ENCODE measurements at regions not wholly inside any gene's neighbourhood (a gene's known extent, or its start where the extent isn't known, plus 50 kb on each side); places are given as distances from the start of the nearest gene placed in this dataset.

DNA sequence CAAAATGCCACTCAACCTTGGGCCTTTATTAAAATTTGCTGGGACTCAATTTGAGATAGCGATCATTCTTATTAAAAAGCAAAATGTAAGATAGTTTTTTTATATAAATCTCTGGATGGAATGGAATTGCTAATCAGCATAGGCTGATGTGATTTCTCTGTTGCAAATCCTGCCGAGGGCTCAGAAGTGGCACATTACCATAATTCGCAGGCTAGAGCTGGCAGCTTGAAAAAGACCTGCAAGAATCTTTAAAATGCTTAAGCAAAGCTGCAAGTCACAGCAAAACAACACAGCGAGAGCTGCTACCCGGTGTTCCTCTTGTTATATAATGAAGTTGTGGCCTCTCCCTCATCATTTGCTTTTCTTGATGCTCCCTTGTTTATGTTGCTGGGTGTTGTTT lies 448.1 kb downstream of the GATA3 start:
- DNase-seq: no peak

DNA sequence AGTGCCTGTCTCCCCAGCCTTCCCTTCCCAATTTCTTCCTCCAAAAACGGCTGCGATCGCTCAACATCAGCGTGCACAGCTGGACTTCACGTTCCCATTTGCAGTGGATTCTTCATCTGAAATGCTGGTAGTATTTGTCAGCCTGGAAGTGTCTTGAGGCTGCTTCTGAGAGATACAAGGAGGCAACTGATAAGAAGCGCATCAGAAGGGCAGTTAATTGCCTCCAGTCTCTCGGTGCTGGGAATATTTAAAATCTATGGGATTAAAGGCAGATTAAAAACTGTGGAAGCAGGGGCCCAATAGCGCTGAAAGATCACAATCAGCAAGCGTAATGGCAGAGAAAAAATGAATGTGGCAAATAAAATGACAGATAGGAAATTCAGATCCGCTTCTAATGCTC lies 450.0 kb downstream of the GATA3 start:
- no peak for DNase-seq

DNA sequence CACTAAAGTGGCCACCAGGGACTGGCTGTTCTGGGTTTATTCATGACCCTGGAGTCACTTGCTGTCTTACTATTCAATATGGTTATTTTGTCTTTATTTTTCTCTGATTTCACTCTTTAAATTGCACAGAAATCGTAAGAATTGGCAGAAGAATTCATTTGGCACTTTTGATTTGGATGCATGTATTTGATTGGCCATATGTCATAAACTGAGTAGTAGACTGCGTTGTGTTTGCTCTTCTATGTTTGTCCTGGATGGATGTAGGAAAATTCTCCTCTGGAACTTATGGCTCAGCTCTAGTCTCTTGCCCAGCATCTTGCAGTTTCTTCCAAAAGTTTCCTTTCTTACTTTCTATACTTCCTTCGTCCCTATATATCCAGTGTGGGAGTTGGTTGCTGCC lies 452.7 kb downstream of the GATA3 start:
- no peak for DNase-seq

DNA sequence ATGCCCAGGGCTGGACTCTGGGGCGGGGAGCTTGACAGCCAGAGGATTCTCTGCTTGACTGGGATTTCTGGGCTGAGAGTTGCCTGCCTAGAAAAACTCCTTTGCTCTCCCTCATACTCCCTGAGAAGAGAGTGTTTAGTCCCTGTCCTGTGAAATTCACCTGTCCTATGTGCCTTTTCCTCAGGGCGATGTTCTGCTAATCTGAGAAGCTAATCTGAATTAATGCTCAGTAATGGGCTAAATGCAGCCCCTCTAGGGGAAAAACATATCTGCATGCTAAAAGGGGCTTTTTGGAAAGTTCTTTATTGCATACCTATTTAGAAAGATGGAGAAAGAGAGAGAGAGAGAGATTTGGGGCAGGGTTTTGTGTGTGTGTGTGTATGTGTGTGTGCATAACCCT lies 454.4 kb downstream of the GATA3 start:
- no peak for DNase-seq

DNA sequence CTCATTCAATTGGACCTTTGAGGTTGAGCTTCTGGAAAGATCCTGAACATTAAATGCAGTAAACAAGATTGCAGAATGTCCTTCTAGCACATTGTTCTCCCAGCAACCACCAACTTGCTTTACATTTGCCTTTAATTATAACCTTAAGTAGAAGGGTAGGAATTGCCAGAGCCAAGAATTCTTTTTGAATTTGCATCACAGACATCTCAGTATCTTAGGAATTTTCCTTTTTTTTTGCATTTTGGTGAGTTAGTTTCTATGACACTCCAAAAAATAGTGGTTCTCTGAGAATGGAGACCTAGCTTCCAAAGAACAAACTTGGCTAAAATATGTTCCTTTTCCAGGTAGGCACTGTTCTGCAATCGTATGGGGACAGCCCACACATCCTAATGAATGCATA lies 456.0 kb downstream of the GATA3 start:
- DNase-seq: no peak

DNA sequence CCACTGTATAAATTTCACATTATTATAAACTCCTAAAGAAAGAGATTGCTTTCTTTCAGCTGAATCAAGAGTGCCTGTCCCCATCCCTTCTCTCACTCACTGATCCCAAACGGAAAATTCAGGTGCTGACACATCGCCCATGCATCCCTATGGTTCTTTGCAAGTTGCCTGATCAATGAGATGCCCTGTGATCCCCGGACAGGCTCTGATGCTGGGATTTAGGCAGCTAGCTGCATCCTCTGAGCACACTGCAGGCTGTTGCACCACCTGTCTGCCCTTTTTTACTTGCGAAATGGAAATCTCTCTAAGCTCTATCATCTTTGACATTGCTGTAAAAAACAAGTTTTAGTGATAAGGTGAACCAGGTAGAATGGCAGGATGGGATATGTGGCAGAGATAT lies 456.5 kb downstream of the GATA3 start:
- no peak for DNase-seq

DNA sequence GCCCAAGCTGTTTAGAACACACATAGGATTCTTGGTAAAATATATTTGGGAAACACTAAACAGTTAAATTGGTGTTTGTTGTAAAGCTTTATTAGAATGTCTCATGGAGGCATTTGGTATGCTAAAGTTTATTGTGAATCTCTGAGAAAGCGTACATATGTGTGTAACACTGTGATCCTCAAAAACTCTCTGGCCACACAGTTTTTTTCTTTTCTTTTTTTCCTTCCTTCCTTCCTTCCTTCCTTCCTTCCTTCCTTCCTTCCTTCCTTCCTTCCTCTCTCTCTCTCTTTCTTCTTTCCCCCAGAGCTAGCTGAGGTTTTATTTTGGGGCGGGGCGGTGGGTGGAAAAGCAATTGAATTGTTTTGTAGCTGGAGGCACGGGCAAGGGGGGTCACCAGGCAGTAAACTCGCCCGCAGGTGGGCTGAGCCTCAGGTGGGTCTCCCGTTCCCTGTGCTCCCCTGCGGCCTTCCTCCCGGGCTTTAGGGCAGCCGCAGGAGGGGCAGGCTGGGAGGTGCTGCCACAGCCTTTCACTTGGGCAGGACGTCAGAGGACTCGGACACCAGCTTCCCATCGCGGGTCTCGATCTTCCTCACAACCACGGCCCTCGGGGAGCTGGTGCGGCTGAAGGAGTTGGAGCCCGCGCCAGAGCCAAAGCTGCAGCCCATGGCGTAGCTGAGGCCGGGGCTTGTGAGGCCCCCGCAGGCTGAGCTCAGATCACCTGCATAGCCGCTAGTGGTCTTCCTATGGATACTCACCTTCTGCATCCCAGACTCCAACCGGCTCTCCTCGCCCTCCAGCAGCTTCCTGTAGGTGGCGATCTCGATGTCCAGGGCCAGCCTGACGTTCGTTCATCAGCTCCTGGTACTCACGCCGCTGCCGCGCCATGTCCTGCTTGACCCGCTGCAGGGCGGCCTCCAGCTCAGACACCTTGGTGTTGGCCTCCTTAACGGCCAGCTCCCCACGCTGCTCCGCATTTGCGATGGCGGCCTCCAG lies 459.0 kb downstream of the GATA3 start:
- DNase-seq: no peak

DNA sequence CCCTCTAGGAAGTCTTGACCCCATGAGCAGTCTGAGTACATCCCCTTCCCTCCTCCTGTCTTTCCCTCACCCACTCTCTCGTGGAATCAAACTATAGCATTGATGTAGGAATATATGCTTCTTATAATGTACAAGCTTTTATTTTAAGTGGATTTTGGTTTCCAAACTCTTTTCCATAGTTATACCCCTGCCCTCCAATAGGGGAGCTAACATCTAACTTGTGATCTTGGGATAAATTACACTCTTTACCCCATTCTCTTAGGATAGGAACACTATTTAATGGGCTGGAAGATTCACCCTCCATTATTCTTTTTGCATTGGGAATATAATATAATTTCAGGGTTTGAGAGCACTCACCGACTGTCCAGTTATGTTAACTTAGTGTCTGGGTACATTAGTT lies 465.9 kb downstream of the GATA3 start:
- no peak for DNase-seq

DNA sequence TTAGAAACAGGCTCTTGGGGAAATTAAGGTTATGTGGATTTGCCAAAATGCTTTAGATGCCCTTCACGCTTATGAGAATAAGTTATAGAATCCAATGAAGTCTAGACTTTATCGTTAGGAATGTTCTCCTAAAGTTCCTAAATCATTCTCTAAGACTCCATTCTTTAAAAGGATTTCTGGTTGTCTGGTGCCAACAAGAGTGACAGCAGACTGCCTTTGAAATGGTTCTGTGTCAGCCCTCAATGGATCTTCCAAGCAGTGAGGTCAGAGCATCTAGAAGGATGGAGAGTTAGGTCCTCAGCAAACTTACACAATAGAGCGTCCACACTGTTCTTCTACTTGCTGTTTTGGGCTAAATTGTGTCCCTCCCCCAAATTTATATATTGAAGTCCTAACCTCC lies 473.3 kb downstream of the GATA3 start:
- DNase-seq: no peak

DNA sequence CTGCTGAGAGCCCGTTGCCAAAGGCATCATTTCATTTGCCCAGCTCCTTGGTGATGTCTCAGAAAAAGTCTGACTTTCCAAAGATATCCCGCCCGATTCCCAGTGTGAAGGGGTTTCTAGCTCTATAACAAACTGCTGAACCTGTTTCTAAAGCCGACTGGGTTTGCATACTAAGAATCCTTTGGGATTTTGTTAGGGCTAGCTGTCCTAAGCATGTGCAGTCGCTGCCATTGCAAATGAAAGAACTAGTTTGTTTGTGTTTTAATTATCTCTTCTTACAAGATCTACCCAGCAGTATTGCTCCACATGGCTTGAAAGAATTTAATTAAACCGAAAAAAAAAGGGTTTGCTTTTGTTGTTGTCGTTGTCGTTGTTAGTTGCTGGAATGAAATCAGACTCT lies 476.6 kb downstream of the GATA3 start:
- no peak for DNase-seq

DNA sequence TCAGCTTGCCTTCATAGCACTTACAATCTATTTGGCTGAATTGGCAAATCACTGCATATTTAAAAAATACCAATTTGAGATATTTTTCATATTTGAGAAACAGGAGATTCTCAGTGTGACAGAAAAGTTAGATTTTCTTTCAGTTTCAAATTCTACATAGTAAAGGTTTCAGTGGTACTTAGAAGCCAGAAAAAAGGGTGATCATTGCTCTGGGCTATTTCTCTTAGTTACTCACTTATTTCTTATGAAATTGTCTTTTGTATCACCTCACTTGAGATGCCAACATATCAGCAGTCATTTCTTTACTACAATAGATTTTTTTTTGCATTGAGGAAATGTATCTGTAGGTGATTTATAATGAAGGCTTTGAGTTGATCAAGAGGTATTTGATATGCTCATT lies 478.2 kb downstream of the GATA3 start:
- no peak for DNase-seq

DNA sequence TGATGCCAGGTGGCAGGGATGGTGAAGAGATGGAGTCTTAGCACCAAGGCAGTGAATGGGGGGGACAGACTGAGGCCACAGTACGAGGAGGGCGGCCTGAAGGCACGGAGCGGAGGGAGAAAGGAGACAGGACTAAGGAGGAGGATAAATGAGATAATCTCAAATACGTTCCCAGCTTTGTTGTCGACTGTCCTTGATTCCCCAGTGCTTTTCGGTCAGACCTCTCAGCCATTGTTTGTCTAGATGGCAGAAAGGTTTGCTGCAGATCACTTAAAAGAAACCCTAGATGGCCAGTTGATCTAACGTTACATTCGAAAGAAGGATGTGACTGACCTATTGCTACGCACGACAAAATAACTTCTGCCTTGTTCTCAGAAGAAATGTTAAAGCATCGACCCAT lies 479.0 kb downstream of the GATA3 start:
- DNase-seq: no peak

DNA sequence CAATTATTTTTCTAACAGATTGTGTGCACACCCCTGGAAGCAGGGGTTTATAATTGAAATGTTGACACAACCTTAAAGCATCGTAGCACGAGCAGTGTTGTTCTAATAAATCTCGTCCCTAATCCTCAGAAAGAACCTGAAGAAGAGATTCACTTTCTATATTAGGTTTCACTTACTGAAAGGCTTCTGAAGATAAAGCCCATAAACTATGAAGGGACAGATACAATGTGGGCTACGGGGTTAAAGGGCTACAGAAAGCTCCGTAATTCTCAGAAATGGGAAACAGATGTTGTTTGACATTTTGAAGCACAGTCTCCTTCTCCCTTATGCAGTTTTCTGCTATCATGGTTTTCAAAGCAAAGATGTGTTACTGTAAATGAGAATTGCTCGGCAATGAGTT lies 479.6 kb downstream of the GATA3 start:
- no peak for DNase-seq

DNA sequence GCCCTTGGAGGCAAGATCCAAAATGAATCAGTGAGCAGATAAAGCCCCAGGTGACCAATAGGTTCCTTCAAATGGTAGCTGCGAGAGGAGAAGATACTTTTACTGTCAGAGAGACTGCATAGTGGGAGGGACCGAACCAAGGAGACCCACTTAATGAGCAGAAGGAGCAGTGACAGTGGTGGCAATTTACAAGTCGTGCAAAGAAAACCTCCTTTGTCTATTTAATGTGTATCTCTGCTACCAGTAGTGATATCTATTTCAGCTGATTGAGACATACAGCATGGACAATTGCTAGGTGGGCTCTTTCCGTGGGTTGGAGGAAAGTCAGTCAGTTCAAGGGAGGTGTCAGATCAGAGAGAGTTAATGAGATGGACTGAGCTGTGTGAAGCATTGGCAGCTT lies 480.4 kb downstream of the GATA3 start:
- no peak for DNase-seq

DNA sequence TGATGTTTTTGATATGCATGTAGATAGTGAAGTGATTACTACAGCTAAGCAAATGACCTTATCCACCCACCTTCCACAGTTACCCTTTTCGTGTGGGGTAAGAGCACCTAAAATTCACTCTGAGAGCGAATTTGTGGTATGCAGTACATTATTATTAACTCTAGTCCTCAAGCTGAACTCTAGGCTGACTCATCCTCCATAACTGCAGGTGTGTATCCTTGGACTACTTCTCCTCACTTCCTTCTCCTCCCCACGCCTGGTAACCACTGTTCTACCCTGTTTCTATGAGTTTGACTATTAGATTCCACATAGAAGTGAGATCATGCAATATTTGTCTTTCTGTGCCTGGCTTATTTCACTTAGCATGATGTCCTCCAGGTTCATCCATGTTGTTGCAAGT lies 484.6 kb downstream of the GATA3 start:
- DNase-seq: no peak

DNA sequence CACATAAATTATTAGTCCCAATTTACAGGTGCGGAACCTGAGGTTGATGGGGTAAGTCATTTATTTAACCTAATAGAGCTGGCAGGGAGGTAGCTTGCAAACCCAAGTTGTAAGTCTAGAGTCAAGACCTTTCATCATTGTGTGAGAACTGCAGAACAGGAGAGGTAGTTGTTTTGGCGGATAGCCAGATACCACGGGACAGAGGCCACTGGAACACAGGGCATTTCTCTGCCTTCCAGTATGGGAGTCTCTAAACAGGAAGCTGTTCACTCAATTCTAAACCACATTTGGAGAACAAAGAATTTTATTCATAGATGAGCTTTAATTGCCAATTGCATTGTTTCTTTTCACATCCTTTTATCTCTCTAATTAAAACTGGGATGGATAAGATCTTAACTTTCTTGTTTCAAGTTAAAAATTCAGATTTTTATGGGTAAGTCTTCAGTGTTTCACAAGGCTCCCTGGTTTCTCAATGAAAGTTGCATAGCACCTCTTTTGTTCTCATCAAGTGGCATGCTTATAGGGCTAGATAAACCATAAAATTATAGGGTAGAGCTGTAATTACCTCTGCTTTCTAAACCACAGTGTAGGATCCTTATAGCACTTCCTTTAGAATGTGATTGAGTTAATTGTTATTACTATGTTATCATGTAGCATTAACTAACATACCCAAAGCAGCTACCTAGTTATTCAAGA lies 489.0 kb downstream of the GATA3 start:
- DNase-seq: no peak

DNA sequence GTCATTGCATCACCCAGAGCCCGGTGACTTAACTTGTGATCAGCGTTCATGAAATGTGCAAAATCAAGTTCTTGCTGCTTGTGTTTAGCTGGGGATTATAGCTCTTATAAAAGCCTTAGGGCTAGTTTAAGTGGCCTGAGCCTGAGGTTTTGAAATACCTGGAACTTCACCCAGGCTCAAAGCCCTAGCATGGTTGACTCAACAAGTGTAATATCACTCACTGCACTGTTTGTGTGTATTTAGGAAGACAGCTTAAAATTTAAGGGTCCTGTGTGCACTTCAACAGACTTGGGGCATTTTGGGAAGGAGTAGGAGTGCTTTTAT lies 489.5 kb downstream of the GATA3 start:
- DNase-seq: no peak

DNA sequence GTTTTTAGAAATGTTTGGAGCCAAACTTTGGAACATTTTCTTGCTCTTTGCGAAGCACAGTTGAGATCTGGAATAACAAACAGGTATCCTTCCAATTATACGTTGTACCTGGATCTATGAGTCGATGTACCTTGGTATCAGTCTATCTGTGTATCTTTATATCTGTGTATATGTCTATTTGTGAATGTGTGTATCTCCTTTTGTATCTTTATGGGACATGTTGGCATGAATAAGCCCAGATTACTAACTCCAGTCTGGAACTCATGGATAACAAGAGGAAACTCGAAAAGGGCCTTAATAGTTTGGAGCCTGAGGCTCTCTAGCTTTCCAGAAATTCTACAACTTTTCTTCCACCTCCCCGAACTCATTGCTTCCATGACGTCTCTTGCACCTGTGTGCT lies 490.0 kb downstream of the GATA3 start:
- DNase-seq: no peak

DNA sequence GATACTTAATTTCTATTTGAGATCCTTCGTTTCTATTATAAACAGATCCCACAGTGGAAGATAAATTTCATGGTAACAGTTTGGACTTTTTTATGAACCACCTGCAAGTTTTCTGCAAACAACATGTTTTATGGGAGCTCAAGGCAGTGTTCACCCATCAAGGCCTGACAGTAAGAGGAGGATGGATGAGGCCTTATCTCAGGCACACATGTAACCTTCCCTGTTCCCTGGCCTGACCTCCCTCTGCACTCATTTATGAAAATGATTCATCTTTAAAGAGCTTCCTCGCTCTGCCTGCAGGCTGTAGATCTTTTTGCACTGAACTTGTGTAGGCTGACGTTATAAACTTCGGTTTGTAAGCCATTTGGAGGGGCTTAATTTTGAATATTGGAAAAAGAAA lies 500.1 kb downstream of the GATA3 start:
- no peak for DNase-seq

DNA sequence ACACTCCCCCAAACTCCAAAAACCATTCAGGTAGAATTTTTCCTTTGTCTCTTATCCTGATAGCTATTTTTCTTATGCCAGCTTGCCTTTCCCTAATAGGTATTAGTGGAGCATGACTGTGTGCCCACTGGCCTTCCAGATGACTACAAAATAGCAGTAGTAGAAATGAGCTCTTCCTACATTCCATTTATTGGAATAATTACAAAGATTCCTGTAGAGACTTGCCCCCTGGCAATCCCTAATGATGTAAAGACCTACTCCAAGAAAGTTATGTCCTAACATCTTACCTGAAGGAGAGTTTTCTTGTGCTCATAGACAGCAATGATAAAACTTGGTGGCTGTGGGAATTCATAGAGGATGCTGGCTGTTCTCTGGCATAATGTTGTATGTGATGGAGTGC lies 501.8 kb downstream of the GATA3 start:
- DNase-seq: no peak

DNA sequence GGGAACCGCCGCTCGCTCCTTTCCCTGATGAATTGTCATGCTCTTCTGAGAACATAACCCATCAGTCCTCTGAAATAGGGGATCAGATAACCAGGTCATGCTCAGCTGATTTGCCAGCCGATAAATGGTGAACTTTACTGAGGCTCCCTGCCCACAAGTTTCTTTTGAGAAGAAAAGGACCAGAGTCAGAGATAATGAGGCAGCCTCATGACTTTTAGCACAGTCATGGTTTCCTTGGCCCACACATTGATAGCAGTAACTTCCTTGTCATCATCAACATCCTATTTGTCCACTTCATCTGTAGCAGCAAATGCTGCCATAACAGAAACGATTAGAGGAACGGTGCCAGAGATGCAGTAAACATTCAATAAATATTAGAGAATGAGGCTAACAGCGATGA lies 509.0 kb downstream of the GATA3 start:
- no peak for DNase-seq

DNA sequence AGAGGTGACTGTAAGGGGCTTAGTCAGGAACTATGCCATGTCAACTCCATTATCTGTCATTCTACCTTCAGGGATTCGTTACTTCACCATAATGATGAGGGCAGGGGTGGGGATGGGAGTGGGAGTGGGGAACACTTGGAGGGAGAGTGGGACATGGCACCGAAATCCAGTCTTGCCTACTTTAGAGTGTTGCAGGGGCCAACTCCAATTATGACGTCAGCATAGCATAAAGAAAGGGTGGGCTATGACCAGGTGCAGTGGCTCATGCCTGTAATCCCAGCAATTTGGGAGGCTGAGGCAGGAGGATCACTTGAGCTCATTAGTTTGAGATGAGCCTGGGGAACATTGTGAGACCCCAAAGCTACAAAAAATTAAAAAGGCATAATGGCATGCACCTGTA lies 512.2 kb downstream of the GATA3 start:
- no peak for DNase-seq

DNA sequence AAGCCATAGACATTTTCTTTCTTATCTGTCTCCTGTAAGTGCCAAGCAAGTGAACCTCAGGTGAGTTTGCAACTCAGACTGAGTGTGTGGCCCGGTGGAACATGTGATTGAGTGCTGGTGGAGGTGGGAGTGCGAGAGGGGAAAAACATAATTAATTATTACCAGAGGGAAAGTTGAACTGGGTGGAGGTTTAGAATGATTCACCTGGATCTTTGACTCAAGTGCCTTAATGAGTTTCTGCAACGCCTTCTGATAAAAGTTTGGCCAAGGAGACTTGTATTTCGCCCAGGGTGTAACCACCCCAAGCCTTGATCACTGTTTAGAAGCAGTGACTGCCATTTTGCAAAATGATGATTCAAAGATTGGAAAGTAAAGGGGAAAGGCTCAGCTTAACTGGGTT lies 513.9 kb downstream of the GATA3 start:
- no peak for DNase-seq

DNA sequence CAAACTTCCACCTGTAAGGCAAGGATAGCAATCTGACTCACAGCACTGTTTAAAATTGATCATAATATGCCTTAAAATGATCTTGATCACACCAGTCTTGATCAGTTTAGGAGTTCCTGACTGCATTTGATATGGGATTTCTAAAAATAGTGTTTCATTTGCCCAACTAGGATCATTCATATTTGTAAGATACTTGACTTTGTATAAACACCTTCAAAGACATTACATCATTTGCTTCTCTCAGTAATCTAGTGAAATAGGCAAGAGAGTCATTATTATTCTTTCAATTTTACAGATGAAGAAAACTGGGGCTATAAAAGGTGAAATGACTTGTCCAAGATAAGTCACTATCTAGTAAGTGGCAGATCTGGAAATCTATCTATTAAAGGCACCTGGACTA lies 521.1 kb downstream of the GATA3 start:
- no peak for DNase-seq

DNA sequence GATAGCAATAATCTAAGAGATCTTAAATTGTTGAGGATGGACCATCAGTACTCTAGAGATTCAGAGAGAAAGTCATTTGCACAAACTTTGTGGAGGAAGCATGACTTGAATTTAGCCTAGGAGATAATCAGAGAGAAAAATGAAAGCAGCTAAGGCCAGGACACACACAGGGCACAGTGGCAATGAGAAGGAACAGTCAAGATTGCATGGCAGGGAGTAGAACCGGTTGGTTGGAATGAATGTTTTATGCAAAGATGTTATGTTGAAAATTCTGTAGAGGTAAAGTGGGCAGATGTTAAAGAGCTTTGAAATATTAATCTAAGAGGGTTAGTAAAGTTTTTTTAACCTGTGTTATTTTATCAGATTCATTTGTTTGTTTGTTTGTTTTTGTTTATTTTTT lies 521.8 kb downstream of the GATA3 start:
- DNase-seq: no peak

Data from activated gamma-delta T cell (primary cell).